ENCODE measurements at regions not wholly inside any gene's neighbourhood (a gene's known extent, or its start where the extent isn't known, plus 50 kb on each side); places are given as distances from the start of the nearest gene placed in this dataset.

DNA sequence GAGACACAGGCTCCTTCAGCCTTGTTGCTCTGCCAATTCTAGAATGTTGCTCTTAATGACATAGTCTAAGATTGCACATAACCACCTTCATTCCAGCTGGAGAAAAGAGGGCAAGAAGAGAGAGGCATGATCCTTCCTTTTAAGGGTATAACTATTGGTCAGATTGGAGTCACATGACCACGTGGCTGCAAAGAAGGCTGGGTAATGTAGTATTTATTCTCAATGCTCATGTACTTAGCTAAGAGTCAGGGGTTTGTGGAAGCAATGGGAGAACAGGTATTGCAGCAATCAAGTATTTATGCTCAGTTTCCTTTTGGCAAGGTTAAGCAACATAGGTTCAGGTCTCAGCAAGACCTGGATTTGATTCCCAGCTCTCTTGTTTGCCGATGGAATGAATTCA is 298.8 kb upstream of the TBX3 start:
- Mint-ChIP-seq H3K36me3 (no peaks in the 10 kb centered on the region), H3K9me3 (peaks cover 15 to 38% (median 23%) of the 10 kb centered on the region in 3 donors), H3K4me3 (no peak overlapping the region), H3K4me1 (no peaks in the 10 kb centered on the region), H3K27ac (no peak overlapping the region), H3K27me3 (peaks cover 0 to 4% of the 10 kb centered on the region in 2 donors)
- 14% methylated on average over 1 of the region's 2 CpGs for WGBS (ENCODE audit: insufficient coverage)
- CTCF ChIA-PET = interaction anchor here in 1 of 2 donors (0.5 kb wide), 1 partner anchor 703 kb away, joined by 3 read pairs; no protein-coding TSS in a partner anchor
- POLR2A ChIA-PET = no interaction called here
- no peaks in the 10 kb centered on the region for H3K27me3 ChIP-seq (replicated peaks in 1 of 2; ENCODE audit: control insufficient read depth in 2 of 2, extremely low read depth in 1 of 2, insufficient read depth in 2 of 2, low read length in 1 of 2)
- H3K36me3 ChIP-seq (ENCODE audit: control insufficient read depth in 2 of 2, extremely low read depth in 1 of 2, insufficient read depth in 1 of 2, low read length in 1 of 2) = no peaks in the 10 kb centered on the region
- no peak overlapping the region for H3K4me3 ChIP-seq (ENCODE audit: control insufficient read depth in 1 of 2, extremely low read depth in 1 of 2, low read length in 1 of 2)
- DNase-seq (no peak), ATAC-seq (replicated peaks in 1 of 4) (no peak)
- H3K4me1 ChIP-seq (ENCODE audit: control insufficient read depth in 1 of 2, extremely low read depth in 1 of 2, insufficient read depth in 2 of 2, low read length in 2 of 2) = no peaks in the 10 kb centered on the region
- no peak overlapping the region for H3K27ac ChIP-seq (ENCODE audit: low read length)
- no peaks in the 10 kb centered on the region for H3K9me3 ChIP-seq

- Histone ChIP-seq H3K27me3 (replicated peaks in 1 of 2; ENCODE audit: control insufficient read depth in 2 of 2, extremely low read depth in 1 of 2, insufficient read depth in 2 of 2, low read length in 1 of 2) (no peaks in the 10 kb centered on the region), H3K4me1 (ENCODE audit: control insufficient read depth in 1 of 2, extremely low read depth in 1 of 2, insufficient read depth in 2 of 2, low read length in 2 of 2) (no peaks in the 10 kb centered on the region), H3K4me3 (ENCODE audit: control insufficient read depth in 1 of 2, extremely low read depth in 1 of 2, low read length in 1 of 2) (no peak overlapping the region), H3K9me3 (no peaks in the 10 kb centered on the region), H3K27ac (ENCODE audit: low read length) (no peak overlapping the region), H3K36me3 (ENCODE audit: control insufficient read depth in 2 of 2, extremely low read depth in 1 of 2, insufficient read depth in 1 of 2, low read length in 1 of 2) (no peaks in the 10 kb centered on the region)
- no peak overlapping the region for H3K4me3 Mint-ChIP-seq
- 73% methylated on average over 3 of the region's 4 CpGs for WGBS (ENCODE audit: insufficient coverage)
- DNase-seq (no peak), ATAC-seq (replicated peaks in 1 of 4) (no peak)
- ChIA-PET CTCF (interaction anchor here in 1 of 2 donors (0.6 kb wide), 2 partner anchors 9 to 700 kb away, joined by 3 read pairs; no protein-coding TSS in a partner anchor), POLR2A (no interaction called here)
- H3K36me3 Mint-ChIP-seq = no peaks in the 10 kb centered on the region
- H3K27me3 Mint-ChIP-seq = peaks cover 0 to 4% of the 10 kb centered on the region in 2 donors
- no peaks in the 10 kb centered on the region for H3K4me1 Mint-ChIP-seq
- peaks cover 15 to 28% (median 25%) of the 10 kb centered on the region in 3 donors for H3K9me3 Mint-ChIP-seq
- no peak overlapping the region for H3K27ac Mint-ChIP-seq
Measured at GRCh38 chr12:114981036-114981435, 297.1 kb upstream of the TBX3 start.

DNA sequence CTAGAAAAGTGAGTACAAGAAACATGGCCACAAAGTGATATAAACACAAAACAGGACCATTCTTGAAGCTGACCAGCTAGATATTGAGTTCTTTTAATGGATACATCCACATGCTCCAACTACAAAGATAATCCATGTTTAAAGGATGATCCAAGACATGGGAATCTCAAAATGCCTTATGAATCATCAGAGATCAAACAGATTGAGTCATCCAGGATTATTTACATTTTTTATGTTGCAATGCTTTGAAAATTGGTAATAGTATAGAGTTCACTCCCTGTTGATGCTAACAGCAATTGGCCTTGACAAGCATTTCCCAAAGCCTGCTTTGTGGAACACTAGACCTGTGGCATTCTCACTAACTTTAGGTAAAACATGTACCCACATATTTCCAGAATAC is 293.0 kb upstream of the TBX3 start:
- no peaks in the 10 kb centered on the region for H3K36me3 Mint-ChIP-seq
- ChIA-PET POLR2A (no interaction called here), CTCF (no interaction called here)
- Histone ChIP-seq H3K36me3 (ENCODE audit: control insufficient read depth in 2 of 2, extremely low read depth in 1 of 2, insufficient read depth in 1 of 2, low read length in 1 of 2) (no peaks in the 10 kb centered on the region), H3K4me3 (ENCODE audit: control insufficient read depth in 1 of 2, extremely low read depth in 1 of 2, low read length in 1 of 2) (no peak overlapping the region), H3K27me3 (replicated peaks in 1 of 2; ENCODE audit: control insufficient read depth in 2 of 2, extremely low read depth in 1 of 2, insufficient read depth in 2 of 2, low read length in 1 of 2) (no peaks in the 10 kb centered on the region), H3K4me1 (ENCODE audit: control insufficient read depth in 1 of 2, extremely low read depth in 1 of 2, insufficient read depth in 2 of 2, low read length in 2 of 2) (no peaks in the 10 kb centered on the region), H3K9me3 (no peaks in the 10 kb centered on the region), H3K27ac (ENCODE audit: low read length) (no peak overlapping the region)
- peaks cover 0 to 4% of the 10 kb centered on the region in 2 donors for H3K27me3 Mint-ChIP-seq
- H3K4me3 Mint-ChIP-seq = no peak overlapping the region
- peaks cover 9 to 33% (median 31%) of the 10 kb centered on the region in 3 donors for H3K9me3 Mint-ChIP-seq
- no peak for DNase-seq
- no peak for ATAC-seq (replicated peaks in 1 of 4)
- no peak overlapping the region for H3K27ac Mint-ChIP-seq
- no peaks in the 10 kb centered on the region for H3K4me1 Mint-ChIP-seq

GRCh38 chr12:114976372-114976771 is 292.4 kb upstream of the TBX3 start:
- ATAC-seq (replicated peaks in 1 of 4) (no peak), DNase-seq (no peak)
- H3K9me3 ChIP-seq = no peaks in the 10 kb centered on the region
- POLR2A ChIA-PET = no interaction called here
- no peak overlapping the region for H3K27ac ChIP-seq (ENCODE audit: low read length)
- H3K36me3 ChIP-seq (ENCODE audit: control insufficient read depth in 2 of 2, extremely low read depth in 1 of 2, insufficient read depth in 1 of 2, low read length in 1 of 2) = no peaks in the 10 kb centered on the region
- Mint-ChIP-seq H3K4me1 (no peaks in the 10 kb centered on the region), H3K4me3 (no peak overlapping the region), H3K27ac (no peak overlapping the region), H3K9me3 (peaks cover 7 to 33% (median 29%) of the 10 kb centered on the region in 3 donors), H3K36me3 (no peaks in the 10 kb centered on the region), H3K27me3 (peaks cover 0 to 4% of the 10 kb centered on the region in 2 donors)
- CTCF ChIA-PET = no interaction called here
- no CpG with 5 or more reads among the region's 2 CpGs for WGBS (ENCODE audit: insufficient coverage)
- H3K4me1 ChIP-seq (ENCODE audit: control insufficient read depth in 1 of 2, extremely low read depth in 1 of 2, insufficient read depth in 2 of 2, low read length in 2 of 2) = no peaks in the 10 kb centered on the region
- no peak overlapping the region for H3K4me3 ChIP-seq (ENCODE audit: control insufficient read depth in 1 of 2, extremely low read depth in 1 of 2, low read length in 1 of 2)
- H3K27me3 ChIP-seq (replicated peaks in 1 of 2; ENCODE audit: control insufficient read depth in 2 of 2, extremely low read depth in 1 of 2, insufficient read depth in 2 of 2, low read length in 1 of 2) = no peaks in the 10 kb centered on the region

- Histone ChIP-seq H3K27me3 (replicated peaks in 1 of 2; ENCODE audit: control insufficient read depth in 2 of 2, extremely low read depth in 1 of 2, insufficient read depth in 2 of 2, low read length in 1 of 2) (no peaks in the 10 kb centered on the region), H3K9me3 (no peaks in the 10 kb centered on the region), H3K36me3 (ENCODE audit: control insufficient read depth in 2 of 2, extremely low read depth in 1 of 2, insufficient read depth in 1 of 2, low read length in 1 of 2) (no peaks in the 10 kb centered on the region), H3K27ac (ENCODE audit: low read length) (no peak overlapping the region), H3K4me1 (ENCODE audit: control insufficient read depth in 1 of 2, extremely low read depth in 1 of 2, insufficient read depth in 2 of 2, low read length in 2 of 2) (no peaks in the 10 kb centered on the region), H3K4me3 (ENCODE audit: control insufficient read depth in 1 of 2, extremely low read depth in 1 of 2, low read length in 1 of 2) (no peak overlapping the region)
- peaks cover 5 to 32% (median 27%) of the 10 kb centered on the region in 3 donors for H3K9me3 Mint-ChIP-seq
- H3K27me3 Mint-ChIP-seq = no peaks in the 10 kb centered on the region
- H3K27ac Mint-ChIP-seq = no peak overlapping the region
- ATAC-seq (replicated peaks in 1 of 4) (no peak), DNase-seq (no peak)
- no peaks in the 10 kb centered on the region for H3K4me1 Mint-ChIP-seq
- POLR2A ChIA-PET = interaction anchor here in 1 of 2 donors (0.6 kb wide), 1 partner anchor 10 kb away, joined by 3 read pairs; no protein-coding TSS in a partner anchor
- CTCF ChIA-PET = no interaction called here
- H3K36me3 Mint-ChIP-seq = no peaks in the 10 kb centered on the region
- H3K4me3 Mint-ChIP-seq = no peak overlapping the region
- WGBS (ENCODE audit: insufficient coverage) = no CpG with 5 or more reads among the region's 4 CpGs
Measured at GRCh38 chr12:114975640-114976310, 291.8 kb upstream of the TBX3 start.

DNA sequence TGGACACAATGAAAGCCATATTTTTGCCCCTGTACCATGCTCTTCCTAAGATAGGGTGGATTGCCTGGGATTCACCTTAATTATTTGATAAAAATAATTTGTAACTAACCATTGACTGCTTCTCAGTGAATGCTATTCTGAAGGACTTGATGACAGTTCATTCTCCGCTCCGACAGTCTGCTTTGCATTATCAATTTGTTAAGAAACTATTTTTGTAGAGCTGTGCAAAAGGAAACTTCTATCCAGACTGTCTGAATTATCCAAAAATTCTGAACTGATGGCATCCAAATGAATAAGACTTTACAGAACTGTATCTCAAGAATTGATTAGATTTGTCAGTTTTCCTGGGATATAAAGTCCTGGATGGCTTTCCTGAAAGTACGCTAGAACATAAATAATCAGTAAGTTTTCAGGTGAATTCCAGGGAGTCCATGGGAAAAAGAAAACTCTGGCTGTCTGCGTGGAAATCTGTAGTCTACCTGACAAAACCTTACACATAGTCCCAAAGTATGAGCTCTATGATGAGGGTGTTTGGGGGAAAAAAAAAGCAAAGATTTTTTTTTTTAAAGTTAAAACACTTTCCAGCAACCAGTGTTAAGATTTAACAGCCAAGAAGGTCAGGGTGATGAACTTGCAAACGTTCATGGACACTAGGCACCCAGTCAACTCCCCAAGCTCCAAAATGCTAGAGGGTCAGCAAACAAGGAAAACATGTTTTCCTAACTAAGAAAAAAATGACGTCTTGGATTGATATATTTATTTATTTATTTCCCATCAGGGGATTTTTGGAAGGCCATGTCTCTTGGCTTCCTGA is 291.1 kb upstream of the TBX3 start:
- peaks cover 5 to 33% (median 22%) of the 10 kb centered on the region in 3 donors for H3K9me3 Mint-ChIP-seq
- no peaks in the 10 kb centered on the region for H3K27me3 Mint-ChIP-seq

More for the DNA sequence above, 291.1 kb upstream of the TBX3 start:
- H3K4me1 ChIP-seq (ENCODE audit: control insufficient read depth in 1 of 2, extremely low read depth in 1 of 2, insufficient read depth in 2 of 2, low read length in 2 of 2) = no peaks in the 10 kb centered on the region
- no CpG with 5 or more reads among the region's 6 CpGs for WGBS (ENCODE audit: insufficient coverage)
- no peaks in the 10 kb centered on the region for H3K27me3 ChIP-seq (replicated peaks in 1 of 2; ENCODE audit: control insufficient read depth in 2 of 2, extremely low read depth in 1 of 2, insufficient read depth in 2 of 2, low read length in 1 of 2)
- H3K4me1 Mint-ChIP-seq = no peaks in the 10 kb centered on the region
- no peak overlapping the region for H3K4me3 Mint-ChIP-seq
- ATAC-seq (replicated peaks in 1 of 4) = no peak
- H3K27ac ChIP-seq (ENCODE audit: low read length) = no peak overlapping the region
- no peak for DNase-seq
- no peaks in the 10 kb centered on the region for H3K9me3 ChIP-seq
- no peaks in the 10 kb centered on the region for H3K36me3 ChIP-seq (ENCODE audit: control insufficient read depth in 2 of 2, extremely low read depth in 1 of 2, insufficient read depth in 1 of 2, low read length in 1 of 2)
- POLR2A ChIA-PET = interaction anchor here in 1 of 2 donors (0.6 kb wide), 1 partner anchor 11 kb away, joined by 3 read pairs; no protein-coding TSS in a partner anchor
- no peaks in the 10 kb centered on the region for H3K36me3 Mint-ChIP-seq
- no peak overlapping the region for H3K4me3 ChIP-seq (ENCODE audit: control insufficient read depth in 1 of 2, extremely low read depth in 1 of 2, low read length in 1 of 2)
- CTCF ChIA-PET = no interaction called here
- no peak overlapping the region for H3K27ac Mint-ChIP-seq
